K562 (cell line): ENCODE measurements at regions not wholly inside any gene's neighbourhood (a gene's known extent, or its start where the extent isn't known, plus 50 kb on each side); places are given as distances from the start of the nearest gene placed in this dataset.

Experiments used
- ARID2 ChIP-seq: fragments of 450-650 bp; IDR thresholded peaks from 2 replicates; pipeline ENCODE4 v1.6.1; 2017; ENCODE audit warnings: antibody characterized with exemption, mild to moderate bottlenecking
- ARID3A ChIP-seq: IDR thresholded peaks from 2 replicates; pipeline ENCODE4 v1.6.1; 2012; ENCODE audit warnings: low read depth, low read length, improper control_type of control experiment, borderline replicate concordance
- ATF2 ChIP-seq: sonication (generic); formaldehyde crosslinking; IDR thresholded peaks from 2 replicates; pipeline ENCODE4 v1.8.1; 2022; ENCODE audit warnings: missing genetic modification reagents
- CTBP1 ChIP-seq: fragments of 450-650 bp; IDR thresholded peaks from 2 replicates; pipeline ENCODE4 v1.6.1; 2016; ENCODE audit warnings: borderline replicate concordance
- CTCF ChIP-seq, 3 experiments: IDR thresholded peaks in 2 of 3; conservative IDR thresholded peaks in 1 of 3; 2 replicates each; pipeline ENCODE4 v1.5.1; 2011 to 2012; ENCODE audit warnings: low read length in 3 of 3, mild to moderate bottlenecking in 3 of 3, control low read depth in 2 of 3, improper control_type of control experiment in 1 of 3, inconsistent platforms in 1 of 3, low read depth in 1 of 3, mixed read lengths in 1 of 3, moderate library complexity in 1 of 3; ENCODE audit not compliant: insufficient read depth in 2 of 3
- GATAD2B ChIP-seq: fragments of 450-650 bp; IDR thresholded peaks from 2 replicates; pipeline ENCODE4 v1.6.1; 2017; ENCODE audit warnings: mild to moderate bottlenecking, borderline replicate concordance
- HMGN3 ChIP-seq: IDR thresholded peaks from 2 replicates; pipeline ENCODE4 v1.6.1; 2011; ENCODE audit warnings: borderline replicate concordance, low read depth, mild to moderate bottlenecking, mixed read lengths, low read length; ENCODE audit not compliant: insufficient read length; ENCODE audit errors: extremely low read depth
- MTA3 ChIP-seq: fragments of 450-650 bp; formaldehyde crosslinking; IDR thresholded peaks from 2 replicates; pipeline ENCODE4 v1.6.1; 2017; ENCODE audit warnings: mild to moderate bottlenecking, borderline replicate concordance
- NELFE ChIP-seq: IDR thresholded peaks from 2 replicates; pipeline ENCODE4 v1.6.1; 2011; ENCODE audit warnings: mild to moderate bottlenecking; ENCODE audit not compliant: insufficient read depth, insufficient read length
- POLR2B ChIP-seq: fragments of 450-650 bp; IDR thresholded peaks from 2 replicates; pipeline ENCODE4 v1.6.1; 2018; ENCODE audit warnings: low read depth; ENCODE audit not compliant: partially characterized antibody
- RBM34 ChIP-seq: fragments of 200-400 bp; formaldehyde crosslinking; IDR thresholded peaks from 2 replicates; pipeline ENCODE4 v1.6.1; 2018; ENCODE audit warnings: low read length, borderline replicate concordance; ENCODE audit not compliant: insufficient read depth
- SMARCA4 ChIP-seq: fragments of 450-650 bp; IDR thresholded peaks from 2 replicates; pipeline ENCODE4 v1.6.1; 2016
- SPI1 ChIP-seq: IDR thresholded peaks from 2 replicates; pipeline ENCODE4 v1.6.1; 2011; ENCODE audit warnings: low read depth, low read length, control low read depth, borderline replicate concordance
- TFAP4 ChIP-seq: sonication (generic); formaldehyde crosslinking; IDR thresholded peaks from 2 replicates; pipeline ENCODE4 v1.8.0; 2022; ENCODE audit warnings: missing genetic modification reagents, mild to moderate bottlenecking, moderate library complexity, borderline replicate concordance
- ZBTB11 ChIP-seq, 3 experiments: fragments of 200-800 bp in 1 of 3; fragments of 250-450 bp in 1 of 3; fragments of 450-650 bp in 1 of 3; sonication (Bioruptor Pico) in 1 of 3; sonication (Bioruptor generic) in 1 of 3; formaldehyde crosslinking in 1 of 3; IDR thresholded peaks; 2 replicates each; pipeline versions ENCODE4 v1.6.1 to v1.8.0; 2016 to 2022; ENCODE audit warnings: mild to moderate bottlenecking in 2 of 3, missing genetic modification characterization in 2 of 3, missing compliant biosample characterization in 1 of 3, moderate library complexity in 1 of 3
- ZNF79 ChIP-seq: fragments of 250-450 bp; sonication (Bioruptor Pico); IDR thresholded peaks from 2 replicates; pipeline ENCODE4 v1.4.0; 2020; ENCODE audit warnings: low read depth, mild to moderate bottlenecking, moderate library complexity
- ZSCAN32 ChIP-seq: fragments of 450-650 bp; formaldehyde crosslinking; IDR thresholded peaks from 2 replicates; pipeline ENCODE4 v1.4.0; 2020; ENCODE audit warnings: mild to moderate bottlenecking, moderate library complexity

GRCh38 chr16:86664522-86665318 is 86.4 kb downstream of the FOXL1 start (continued):
- no peak for TF ChIP-seq ZBTB11 (CRISPR knock-in tag; IDR thresholded peaks at IDR 0.05)
- TF ChIP-seq GATAD2B: no peak
- no peak for TF ChIP-seq ARID3A
- TF ChIP-seq ATF2 (CRISPR knock-in tag): no peak
- 0 out of 2 replicates have a peak, but pooled peaks have one; percentile 18 for TF ChIP-seq MTA3
- no peak for TF ChIP-seq HMGN3
- TF ChIP-seq RBM34: no peak
- peak; percentile 75; the same call in 1 of the 2 replicates for TF ChIP-seq SPI1
- TF ChIP-seq ARID2: no peak
- no peak for TF ChIP-seq POLR2B
- TF ChIP-seq ZNF79 (CRISPR knock-in tag): no peak
- no peak for TF ChIP-seq CTCF (IDR thresholded peaks at IDR 0.05 in 2 of 3, conservative IDR thresholded peaks at IDR 0.05 in 1 of 3; ENCODE audit: insufficient read depth in 2 of 3, low read depth in 1 of 3, low read length in 3 of 3)
- no peak for TF ChIP-seq ZSCAN32 (CRISPR knock-in tag)
- TF ChIP-seq CTBP1: peak; percentile 55; the same call in 1 of the 2 replicates
- TF ChIP-seq TFAP4 (CRISPR knock-in tag): 0 out of 2 replicates have a peak, but pooled peaks have one; percentile 26
- TF ChIP-seq NELFE: no peak
- peak; percentile 83 for TF ChIP-seq SMARCA4
